ENCODE measurements at regions not wholly inside any gene's neighbourhood (a gene's known extent, or its start where the extent isn't known, plus 50 kb on each side); places are given as distances from the start of the nearest gene placed in this dataset.

DNA sequence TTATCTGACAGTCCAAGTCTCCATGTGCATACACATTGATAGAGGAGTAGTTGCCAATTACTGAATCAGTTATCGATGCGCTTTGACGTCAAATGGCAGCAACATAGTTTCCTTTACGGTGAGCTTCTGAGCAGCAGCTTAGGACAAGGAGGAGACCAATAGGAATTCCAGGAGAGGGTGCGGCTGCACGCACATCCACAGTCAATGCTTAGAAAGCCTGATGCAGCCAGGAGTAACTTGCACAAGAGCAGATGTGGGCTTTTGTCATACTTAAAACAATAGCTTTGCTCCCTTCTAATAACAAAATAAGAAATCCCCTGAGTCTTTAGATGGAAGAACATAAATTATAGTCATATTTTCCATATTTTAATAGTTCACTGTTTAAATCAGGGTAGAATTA, 442.1 kb downstream of the BCKDHB start:
- ChIA-PET POLR2A (no interaction called here), CTCF (no interaction called here)
- Histone ChIP-seq H3K79me2 (ENCODE audit: insufficient read depth) (no peaks in the 10 kb centered on the region), H3K9ac (peak overlapping the region; percentile 44; the same call in 1 of the 2 replicates), H3K27ac (ENCODE audit: low read depth in 2 of 2, low read length in 1 of 2) (peak overlapping the region in 1 of 2 experiments; percentile 89; a peak in 3 of 4 replicates), H4K20me1 (ENCODE audit: insufficient read depth) (no peaks in the 10 kb centered on the region), H3K4me3 (ENCODE audit: low read depth in 2 of 2, low read length in 1 of 2) (no peak overlapping the region), H3K9me3 (no peaks in the 10 kb centered on the region), H2AFZ (ENCODE audit: low read depth) (peak overlapping the region; percentile 53; the same call in 1 of the 2 replicates), H3K36me3 (replicated peaks in 1 of 2; ENCODE audit: control insufficient read depth in 1 of 2, insufficient read depth in 2 of 2, low read length in 1 of 2) (no peaks in the 10 kb centered on the region), H3K4me1 (ENCODE audit: control insufficient read depth in 1 of 2, insufficient read depth in 2 of 2, low read depth in 1 of 2, low read length in 1 of 2) (peaks cover 0 to 16% of the 10 kb centered on the region in 2 experiments; a peak in 1 of 4 replicates), H3F3A (replicated peaks; ENCODE audit: insufficient read depth) (peaks cover 28% of the 10 kb centered on the region), H3K9me2 (no peaks in the 10 kb centered on the region), H3K27me3 (ENCODE audit: insufficient read depth) (no peaks in the 10 kb centered on the region), H3K4me2 (peak overlapping the region; percentile 57)
- TF ChIP-seq, protein P1, sequence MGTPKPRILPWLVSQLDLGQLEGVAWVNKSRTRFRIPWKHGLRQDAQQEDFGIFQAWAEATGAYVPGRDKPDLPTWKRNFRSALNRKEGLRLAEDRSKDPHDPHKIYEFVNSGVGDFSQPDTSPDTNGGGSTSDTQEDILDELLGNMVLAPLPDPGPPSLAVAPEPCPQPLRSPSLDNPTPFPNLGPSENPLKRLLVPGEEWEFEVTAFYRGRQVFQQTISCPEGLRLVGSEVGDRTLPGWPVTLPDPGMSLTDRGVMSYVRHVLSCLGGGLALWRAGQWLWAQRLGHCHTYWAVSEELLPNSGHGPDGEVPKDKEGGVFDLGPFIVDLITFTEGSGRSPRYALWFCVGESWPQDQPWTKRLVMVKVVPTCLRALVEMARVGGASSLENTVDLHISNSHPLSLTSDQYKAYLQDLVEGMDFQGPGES (IDR thresholded peaks at IDR 0.05; ENCODE audit: low read depth, low read length): no peak
- TF ChIP-seq POLR2AphosphoS5 (IDR thresholded peaks at IDR 0.05; ENCODE audit: low read depth, low read length) (no peak), EP300 (IDR thresholded peaks at IDR 0.05; ENCODE audit: borderline replicate concordance in 1 of 2, low read depth in 1 of 2, low read length in 1 of 2) (no peak), TCF12 (IDR thresholded peaks at IDR 0.05) (no peak), TEAD4 (IDR thresholded peaks at IDR 0.05; ENCODE audit: borderline replicate concordance, insufficient read depth) (no peak), RCOR1 (IDR thresholded peaks at IDR 0.05; ENCODE audit: low read length) (no peak), GABPA (IDR thresholded peaks at IDR 0.05; ENCODE audit: low read depth) (no peak)
- TF ChIP-seq, protein P2, sequence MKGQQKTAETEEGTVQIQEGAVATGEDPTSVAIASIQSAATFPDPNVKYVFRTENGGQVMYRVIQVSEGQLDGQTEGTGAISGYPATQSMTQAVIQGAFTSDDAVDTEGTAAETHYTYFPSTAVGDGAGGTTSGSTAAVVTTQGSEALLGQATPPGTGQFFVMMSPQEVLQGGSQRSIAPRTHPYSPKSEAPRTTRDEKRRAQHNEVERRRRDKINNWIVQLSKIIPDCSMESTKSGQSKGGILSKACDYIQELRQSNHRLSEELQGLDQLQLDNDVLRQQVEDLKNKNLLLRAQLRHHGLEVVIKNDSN (IDR thresholded peaks at IDR 0.05; ENCODE audit: borderline replicate concordance, low read depth): no peak
- DNase-seq: no peak
- WGBS (ENCODE audit: low lambda C conversion rate): 98% methylated on average over 6 of the region's 6 CpGs

DNA sequence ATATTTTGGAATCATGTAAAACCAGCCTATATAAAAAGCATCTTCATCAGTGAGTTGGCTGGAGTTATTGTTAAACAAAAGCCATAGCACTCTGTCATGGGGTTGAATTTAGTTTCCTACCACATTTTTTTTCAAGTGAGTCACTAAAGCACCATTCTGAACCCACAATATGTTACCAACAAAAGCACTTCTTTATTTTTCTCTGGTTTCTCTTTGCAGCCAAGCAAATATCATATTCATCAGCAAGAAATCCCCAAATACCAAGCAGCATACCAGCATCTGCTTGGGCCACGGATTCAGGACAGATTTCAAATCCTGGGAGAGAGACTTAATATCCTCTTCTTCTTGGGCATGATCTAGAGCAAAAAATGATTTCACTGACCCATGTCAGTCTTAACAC, 441.4 kb downstream of the BCKDHB start:
- H2AFZ ChIP-seq (ENCODE audit: low read depth): peak overlapping the region; percentile 53
- no peaks in the 10 kb centered on the region for H3K79me2 ChIP-seq (ENCODE audit: insufficient read depth)
- CTCF ChIA-PET: no interaction called here
- H3K9me3 ChIP-seq: no peaks in the 10 kb centered on the region
- TF ChIP-seq TEAD4 (IDR thresholded peaks at IDR 0.05; ENCODE audit: borderline replicate concordance, insufficient read depth): peak; percentile 74
- peak; percentile 58 for TF ChIP-seq NFIC (IDR thresholded peaks at IDR 0.05; ENCODE audit: borderline replicate concordance)
- peak; percentile 44; the same call in 1 of the 2 replicates for TF ChIP-seq MEF2A (IDR thresholded peaks at IDR 0.05; ENCODE audit: borderline replicate concordance, low read depth)
- TF ChIP-seq TCF12 (IDR thresholded peaks at IDR 0.05): peak; percentile 71
- TF ChIP-seq RXRA (IDR thresholded peaks at IDR 0.05; ENCODE audit: borderline replicate concordance, low read depth): peak; percentile 34; the same call in 1 of the 2 replicates
- TF ChIP-seq EP300 (IDR thresholded peaks at IDR 0.05; ENCODE audit: borderline replicate concordance in 1 of 2, low read depth in 1 of 2, low read length in 1 of 2): peak in 1 of 2 experiments; percentile 66; a peak in 1 of 4 replicates
- TF ChIP-seq, protein P3, sequence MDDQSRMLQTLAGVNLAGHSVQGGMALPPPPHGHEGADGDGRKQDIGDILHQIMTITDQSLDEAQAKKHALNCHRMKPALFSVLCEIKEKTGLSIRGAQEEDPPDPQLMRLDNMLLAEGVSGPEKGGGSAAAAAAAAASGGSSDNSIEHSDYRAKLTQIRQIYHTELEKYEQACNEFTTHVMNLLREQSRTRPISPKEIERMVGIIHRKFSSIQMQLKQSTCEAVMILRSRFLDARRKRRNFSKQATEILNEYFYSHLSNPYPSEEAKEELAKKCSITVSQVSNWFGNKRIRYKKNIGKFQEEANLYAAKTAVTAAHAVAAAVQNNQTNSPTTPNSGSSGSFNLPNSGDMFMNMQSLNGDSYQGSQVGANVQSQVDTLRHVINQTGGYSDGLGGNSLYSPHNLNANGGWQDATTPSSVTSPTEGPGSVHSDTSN (IDR thresholded peaks at IDR 0.05): peak; percentile 58
- TF ChIP-seq FOSL2 (IDR thresholded peaks at IDR 0.05; ENCODE audit: borderline replicate concordance, low read depth): peak; percentile 83
- TF ChIP-seq NRF1 (IDR thresholded peaks at IDR 0.05; ENCODE audit: low read depth, low read length): no peak
- no peak for TF ChIP-seq RAD21 (IDR thresholded peaks at IDR 0.05; ENCODE audit: low read length)
- TF ChIP-seq JUND (IDR thresholded peaks at IDR 0.05): peak; percentile 76
- peak overlapping the region; percentile 57 for H3K4me2 ChIP-seq
- no peak for DNase-seq
- peaks cover 33% of the 10 kb centered on the region for H3F3A ChIP-seq (replicated peaks; ENCODE audit: insufficient read depth)
- no peaks in the 10 kb centered on the region for H3K27me3 ChIP-seq (ENCODE audit: insufficient read depth)
- WGBS (ENCODE audit: low lambda C conversion rate): 17% methylated on average over 1 of the region's 1 CpG
- peaks cover 0 to 16% of the 10 kb centered on the region in 2 experiments; a peak in 1 of 4 replicates for H3K4me1 ChIP-seq (ENCODE audit: control insufficient read depth in 1 of 2, insufficient read depth in 2 of 2, low read depth in 1 of 2, low read length in 1 of 2)
- no peaks in the 10 kb centered on the region for H4K20me1 ChIP-seq (ENCODE audit: insufficient read depth)
- H3K4me3 ChIP-seq (ENCODE audit: low read depth in 2 of 2, low read length in 1 of 2): no peak overlapping the region
- POLR2A ChIA-PET: no interaction called here
- H3K27ac ChIP-seq (ENCODE audit: low read depth in 2 of 2, low read length in 1 of 2): peak overlapping the region; percentile 22 to 89; a peak in 3 of 4 replicates
- no peaks in the 10 kb centered on the region for H3K36me3 ChIP-seq (replicated peaks in 1 of 2; ENCODE audit: control insufficient read depth in 1 of 2, insufficient read depth in 2 of 2, low read length in 1 of 2)
- peak overlapping the region; percentile 44; the same call in 1 of the 2 replicates for H3K9ac ChIP-seq
- no peaks in the 10 kb centered on the region for H3K9me2 ChIP-seq
